ENCODE measurements at regions not wholly inside any gene's neighbourhood (a gene's known extent, or its start where the extent isn't known, plus 50 kb on each side); places are given as distances from the start of the nearest gene placed in this dataset.

- H3K9ac ChIP-seq (ENCODE audit: low read depth in 1 of 2, low read length in 2 of 2) = peak overlapping the region; percentile 81 to 84
- no peaks in the 10 kb centered on the region for H3K9me3 ChIP-seq (ENCODE audit: control insufficient read depth in 1 of 2, low read length in 2 of 2)
- peaks cover 15 to 23% of the 10 kb centered on the region in 2 donors for H3K4me1 ChIP-seq (ENCODE audit: control insufficient read depth in 1 of 2, insufficient read depth in 2 of 2, low read length in 2 of 2)
- peak overlapping the region; percentile 89 to 96 for H3K4me3 ChIP-seq (ENCODE audit: low read depth in 1 of 2, low read length in 2 of 2)
- peaks cover 0 to 3% of the 10 kb centered on the region in 2 donors for H3K27me3 ChIP-seq (ENCODE audit: control insufficient read depth in 1 of 2, insufficient read depth in 2 of 2, low read length in 2 of 2)
- peak overlapping the region; percentile 30 for H3K27ac ChIP-seq (ENCODE audit: low read depth, low read length)
- H3K36me3 ChIP-seq (ENCODE audit: control insufficient read depth in 1 of 2, insufficient read depth in 2 of 2, low read length in 2 of 2) = no peaks in the 10 kb centered on the region
Measured at GRCh38 chr18:34977838-34978532, 63.2 kb upstream of the MAPRE2 start.

- Histone ChIP-seq H3K9me3 (ENCODE audit: control insufficient read depth in 1 of 2, low read length in 2 of 2) (no peaks in the 10 kb centered on the region), H3K4me3 (ENCODE audit: low read depth in 1 of 2, low read length in 2 of 2) (peak overlapping the region; percentile 89 to 96), H3K4me1 (ENCODE audit: control insufficient read depth in 1 of 2, insufficient read depth in 2 of 2, low read length in 2 of 2) (peaks cover 15 to 23% of the 10 kb centered on the region in 2 donors), H3K36me3 (ENCODE audit: control insufficient read depth in 1 of 2, insufficient read depth in 2 of 2, low read length in 2 of 2) (no peaks in the 10 kb centered on the region), H3K27ac (ENCODE audit: low read depth, low read length) (peak overlapping the region; percentile 30), H3K9ac (ENCODE audit: low read depth in 1 of 2, low read length in 2 of 2) (peak overlapping the region; percentile 81 to 84), H3K27me3 (ENCODE audit: control insufficient read depth in 1 of 2, insufficient read depth in 2 of 2, low read length in 2 of 2) (no peaks in the 10 kb centered on the region)
Measured at GRCh38 chr18:34978533-34978893, 62.7 kb upstream of the MAPRE2 start.

- peaks cover 15 to 23% of the 10 kb centered on the region in 2 donors for H3K4me1 ChIP-seq (ENCODE audit: control insufficient read depth in 1 of 2, insufficient read depth in 2 of 2, low read length in 2 of 2)
- no peaks in the 10 kb centered on the region for H3K27me3 ChIP-seq (ENCODE audit: control insufficient read depth in 1 of 2, insufficient read depth in 2 of 2, low read length in 2 of 2)
- H3K36me3 ChIP-seq (ENCODE audit: control insufficient read depth in 1 of 2, insufficient read depth in 2 of 2, low read length in 2 of 2) = no peaks in the 10 kb centered on the region
- peak overlapping the region; percentile 15 for H3K27ac ChIP-seq (ENCODE audit: low read depth, low read length)
- no peaks in the 10 kb centered on the region for H3K9me3 ChIP-seq (ENCODE audit: control insufficient read depth in 1 of 2, low read length in 2 of 2)
- peak overlapping the region; percentile 81 to 84 for H3K9ac ChIP-seq (ENCODE audit: low read depth in 1 of 2, low read length in 2 of 2)
- peak overlapping the region; percentile 89 to 96 for H3K4me3 ChIP-seq (ENCODE audit: low read depth in 1 of 2, low read length in 2 of 2)
Measured at GRCh38 chr18:34978953-34979608, 62.1 kb upstream of the MAPRE2 start.

GRCh38 chr18:34981487-34981886 is 59.7 kb upstream of the MAPRE2 start:
- no peak overlapping the region for H3K4me3 ChIP-seq (ENCODE audit: low read depth in 1 of 2, low read length in 2 of 2)
- H3K9ac ChIP-seq (ENCODE audit: low read depth in 1 of 2, low read length in 2 of 2) = no peak overlapping the region
- no peaks in the 10 kb centered on the region for H3K27me3 ChIP-seq (ENCODE audit: control insufficient read depth in 1 of 2, insufficient read depth in 2 of 2, low read length in 2 of 2)
- H3K9me3 ChIP-seq (ENCODE audit: control insufficient read depth in 1 of 2, low read length in 2 of 2) = no peaks in the 10 kb centered on the region
- no peak overlapping the region for H3K27ac ChIP-seq (ENCODE audit: low read depth, low read length)
- no peaks in the 10 kb centered on the region for H3K36me3 ChIP-seq (ENCODE audit: control insufficient read depth in 1 of 2, insufficient read depth in 2 of 2, low read length in 2 of 2)
- H3K4me1 ChIP-seq (ENCODE audit: control insufficient read depth in 1 of 2, insufficient read depth in 2 of 2, low read length in 2 of 2) = peaks cover 15 to 17% of the 10 kb centered on the region in 2 donors

GRCh38 chr18:34985963-34986362 is 55.2 kb upstream of the MAPRE2 start:
- Histone ChIP-seq H3K9ac (ENCODE audit: low read depth in 1 of 2, low read length in 2 of 2) (no peak overlapping the region), H3K27ac (ENCODE audit: low read depth, low read length) (no peak overlapping the region), H3K9me3 (ENCODE audit: control insufficient read depth in 1 of 2, low read length in 2 of 2) (no peaks in the 10 kb centered on the region)

GRCh38 chr18:34990597-34990996 is 50.6 kb upstream of the MAPRE2 start:
- Histone ChIP-seq H3K27ac (ENCODE audit: low read depth, low read length) (no peak overlapping the region), H3K4me3 (ENCODE audit: low read depth in 1 of 2, low read length in 2 of 2) (no peak overlapping the region), H3K27me3 (ENCODE audit: control insufficient read depth in 1 of 2, insufficient read depth in 2 of 2, low read length in 2 of 2) (no peaks in the 10 kb centered on the region), H3K36me3 (ENCODE audit: control insufficient read depth in 1 of 2, insufficient read depth in 2 of 2, low read length in 2 of 2) (no peaks in the 10 kb centered on the region), H3K9ac (ENCODE audit: low read depth in 1 of 2, low read length in 2 of 2) (no peak overlapping the region), H3K4me1 (ENCODE audit: control insufficient read depth in 1 of 2, insufficient read depth in 2 of 2, low read length in 2 of 2) (no peaks in the 10 kb centered on the region), H3K9me3 (ENCODE audit: control insufficient read depth in 1 of 2, low read length in 2 of 2) (no peaks in the 10 kb centered on the region)

More at GRCh38 chr18:34985963-34986362, 55.2 kb upstream of the MAPRE2 start:
- Histone ChIP-seq H3K27me3 (ENCODE audit: control insufficient read depth in 1 of 2, insufficient read depth in 2 of 2, low read length in 2 of 2) (no peaks in the 10 kb centered on the region), H3K4me1 (ENCODE audit: control insufficient read depth in 1 of 2, insufficient read depth in 2 of 2, low read length in 2 of 2) (no peaks in the 10 kb centered on the region), H3K36me3 (ENCODE audit: control insufficient read depth in 1 of 2, insufficient read depth in 2 of 2, low read length in 2 of 2) (no peaks in the 10 kb centered on the region), H3K4me3 (ENCODE audit: low read depth in 1 of 2, low read length in 2 of 2) (no peak overlapping the region)

- no peak overlapping the region for H3K4me3 ChIP-seq (ENCODE audit: low read depth in 1 of 2, low read length in 2 of 2)
- H3K9me3 ChIP-seq (ENCODE audit: control insufficient read depth in 1 of 2, low read length in 2 of 2) = no peaks in the 10 kb centered on the region
- H3K36me3 ChIP-seq (ENCODE audit: control insufficient read depth in 1 of 2, insufficient read depth in 2 of 2, low read length in 2 of 2) = no peaks in the 10 kb centered on the region
- no peak overlapping the region for H3K9ac ChIP-seq (ENCODE audit: low read depth in 1 of 2, low read length in 2 of 2)
- H3K27ac ChIP-seq (ENCODE audit: low read depth, low read length) = no peak overlapping the region
- H3K27me3 ChIP-seq (ENCODE audit: control insufficient read depth in 1 of 2, insufficient read depth in 2 of 2, low read length in 2 of 2) = no peaks in the 10 kb centered on the region
- no peaks in the 10 kb centered on the region for H3K4me1 ChIP-seq (ENCODE audit: control insufficient read depth in 1 of 2, insufficient read depth in 2 of 2, low read length in 2 of 2)
Measured at GRCh38 chr18:34991152-34991551, 50.1 kb upstream of the MAPRE2 start.

Measured in duodenal mucosa (tissue), 2 donors.